ENCODE measurements at regions not wholly inside any gene's neighbourhood (a gene's known extent, or its start where the extent isn't known, plus 50 kb on each side); places are given as distances from the start of the nearest gene placed in this dataset.
"Not testable (repeated sequence)": the region's sequence is repeated elsewhere in the genome, so short reads cannot be mapped to it uniquely, and the experiment has no call there.

DNA sequence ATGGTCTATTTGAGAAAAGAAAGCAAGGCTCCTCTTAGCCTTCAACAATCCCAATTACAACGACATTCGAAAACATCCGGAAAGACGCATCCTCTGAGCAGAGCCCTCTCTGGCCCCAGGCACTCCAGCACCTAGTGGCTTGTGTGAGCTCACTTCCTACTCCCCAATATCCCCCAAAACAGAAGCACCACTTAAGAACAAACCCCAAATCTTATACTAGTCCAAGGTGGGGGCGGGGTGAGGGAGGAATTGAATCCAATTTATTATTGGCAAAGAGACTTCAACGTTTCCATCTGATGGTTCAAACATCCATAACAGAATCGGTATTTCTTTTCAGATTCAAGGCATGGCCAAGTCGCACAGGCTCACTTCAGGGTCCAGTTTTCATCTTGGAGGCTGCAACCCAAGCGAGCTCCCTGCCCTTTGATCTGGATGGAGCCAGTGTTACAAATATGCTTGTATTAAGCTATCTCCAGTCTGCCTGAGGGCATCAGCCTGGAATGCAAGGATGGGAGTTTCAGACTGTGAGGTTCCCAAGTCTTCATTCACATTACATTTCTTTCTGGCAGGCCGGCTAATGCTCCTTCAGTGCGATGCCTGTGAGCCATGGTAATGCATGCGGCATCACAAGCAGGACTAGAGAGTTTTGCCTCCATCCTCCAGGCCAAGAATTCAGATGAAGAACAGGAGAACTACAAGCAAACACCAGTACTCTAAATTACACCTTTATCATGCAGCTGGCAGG lies 132.5 kb upstream of the FOXN3 start:
- Mint-ChIP-seq H3K4me3 (no peak overlapping the region), H3K9me3 (no peaks in the 10 kb centered on the region), H3K36me3 (ENCODE audit: insufficient read depth in 2 of 2) (peaks cover 0 to 4% of the 10 kb centered on the region in 2 donors), H3K27me3 (ENCODE audit: low read depth) (no peaks in the 10 kb centered on the region), H3K4me1 (ENCODE audit: low read depth) (peaks cover 57% of the 10 kb centered on the region), H3K27ac (no peak overlapping the region)
- DNase-seq, result no peak
- ATAC-seq (replicated peaks in 1 of 2), result no peak

DNA sequence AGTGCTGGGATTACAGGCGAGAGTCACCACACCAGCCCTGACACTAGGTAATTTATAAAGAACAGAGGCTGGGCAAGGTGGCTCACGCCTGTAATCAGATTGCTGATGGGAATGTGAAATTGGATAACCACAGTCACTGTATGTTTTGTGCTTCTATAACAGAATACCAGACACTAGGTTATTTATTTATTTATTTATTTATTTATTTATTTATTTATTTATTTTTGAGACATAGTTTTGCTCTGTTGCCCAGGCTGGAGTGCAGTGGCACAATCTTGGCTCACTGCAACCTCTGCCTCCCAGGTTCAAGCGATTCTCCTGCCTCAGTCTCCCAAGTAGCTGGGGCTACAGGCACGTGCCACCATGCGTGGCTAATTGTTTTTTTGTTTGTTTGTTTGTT lies 130.0 kb upstream of the FOXN3 start:
- H3K36me3 Mint-ChIP-seq (ENCODE audit: insufficient read depth in 2 of 2); ATAC-seq (replicated peaks in 1 of 2); H3K9me3 Mint-ChIP-seq; H3K27me3 Mint-ChIP-seq (ENCODE audit: low read depth); H3K27ac Mint-ChIP-seq; H3K4me3 Mint-ChIP-seq; DNase-seq: not testable (repeated sequence)
- peaks cover 51% of the 10 kb centered on the region for H3K4me1 Mint-ChIP-seq (ENCODE audit: low read depth)

DNA sequence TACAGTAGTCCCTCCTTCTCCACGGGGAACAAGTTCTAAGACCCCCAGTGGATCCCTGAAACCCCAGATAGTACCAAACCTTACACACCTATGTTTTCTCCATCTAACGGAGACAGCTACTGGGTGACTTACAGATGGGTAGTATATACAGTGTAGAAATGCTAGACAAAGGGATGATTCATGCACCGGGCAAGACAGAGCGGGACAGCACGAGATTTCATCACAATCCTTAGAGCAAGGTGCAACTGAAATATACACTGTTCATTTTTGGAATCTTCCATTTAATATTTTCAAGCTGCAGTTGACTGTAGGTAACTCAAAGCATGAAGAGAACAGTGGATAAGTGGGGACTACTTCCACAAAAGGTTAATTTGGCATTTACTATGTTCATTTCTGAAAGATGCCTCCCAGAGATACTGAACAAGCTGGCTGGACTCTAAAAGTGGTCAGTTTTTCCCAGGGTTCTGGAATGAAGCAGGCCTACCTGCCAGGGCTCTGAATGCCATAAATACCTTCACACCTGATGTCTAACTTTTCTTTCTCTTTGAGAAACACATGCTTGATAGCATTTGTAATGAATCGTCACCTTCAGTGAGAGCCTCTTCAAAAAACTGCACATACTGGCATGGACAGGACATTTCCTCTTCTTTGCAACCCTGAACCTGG lies 127.7 kb upstream of the FOXN3 start:
- H3K4me1 Mint-ChIP-seq (ENCODE audit: low read depth), result peaks cover 50% of the 10 kb centered on the region
- DNase-seq (no peak), ATAC-seq (replicated peaks in 1 of 2) (no peak)
- H3K36me3 Mint-ChIP-seq (ENCODE audit: insufficient read depth in 2 of 2), result peaks cover 0 to 6% of the 10 kb centered on the region in 2 donors
- no peak overlapping the region for H3K4me3 Mint-ChIP-seq
- H3K9me3 Mint-ChIP-seq, result no peaks in the 10 kb centered on the region
- H3K27ac Mint-ChIP-seq, result peak overlapping the region; percentile 32
- no peaks in the 10 kb centered on the region for H3K27me3 Mint-ChIP-seq (ENCODE audit: low read depth)

DNA sequence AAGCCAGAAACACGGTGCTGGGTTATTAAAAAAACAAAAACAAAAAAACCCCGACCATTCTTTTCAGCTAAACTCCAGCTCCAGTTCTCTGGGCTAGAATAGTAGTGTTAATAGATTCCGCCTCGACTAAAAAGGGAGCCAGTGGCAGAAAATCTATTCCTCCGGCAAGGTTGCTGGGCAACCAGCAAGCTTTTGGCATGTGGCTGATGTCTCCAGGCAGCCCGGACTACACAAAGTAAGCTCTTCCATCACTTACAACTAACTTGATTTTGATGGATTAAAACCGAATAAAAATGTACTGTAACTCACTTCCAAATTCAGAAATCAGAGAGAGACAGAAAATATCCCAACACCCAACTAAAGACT lies 126.4 kb upstream of the FOXN3 start:
- ATAC-seq (replicated peaks in 1 of 2) (no peak), DNase-seq (no peak)
- Mint-ChIP-seq H3K9me3 (no peaks in the 10 kb centered on the region), H3K27me3 (ENCODE audit: low read depth) (no peaks in the 10 kb centered on the region), H3K36me3 (ENCODE audit: insufficient read depth in 2 of 2) (peaks cover 0 to 6% of the 10 kb centered on the region in 2 donors), H3K4me3 (no peak overlapping the region), H3K4me1 (ENCODE audit: low read depth) (peaks cover 55% of the 10 kb centered on the region), H3K27ac (peak overlapping the region; percentile 17)

DNA sequence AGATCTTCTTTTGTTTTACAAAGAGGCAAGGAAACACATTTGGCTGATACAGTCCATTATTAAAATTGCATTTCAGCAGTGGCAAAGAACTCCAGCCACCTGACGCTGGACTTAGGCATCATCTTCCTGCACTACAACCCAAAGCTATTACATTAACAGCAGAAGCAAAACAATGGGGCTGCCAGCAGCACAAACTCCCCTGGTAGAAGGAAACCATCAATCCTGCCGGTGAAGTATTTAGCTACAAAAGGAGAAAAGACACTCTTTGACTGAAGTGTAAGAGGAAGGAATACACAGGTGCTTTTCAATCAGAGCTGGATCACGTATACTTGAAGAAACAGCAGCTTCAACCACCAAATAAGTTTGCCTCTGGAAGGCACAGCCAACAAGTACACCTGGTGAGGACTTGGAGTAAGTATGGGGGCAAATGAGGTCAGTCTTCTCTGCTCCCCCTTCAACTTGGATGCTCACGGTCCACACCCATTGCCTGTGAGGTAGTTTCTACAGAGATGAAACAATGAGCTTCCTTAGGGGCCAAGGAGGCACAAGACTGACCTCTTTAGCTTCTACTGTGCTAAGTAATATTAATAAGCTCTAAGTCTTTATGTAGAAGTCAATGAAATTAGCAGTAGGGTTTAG lies 125.9 kb upstream of the FOXN3 start:
- H3K27ac Mint-ChIP-seq, result no peak overlapping the region
- no peak overlapping the region for H3K4me3 Mint-ChIP-seq
- H3K36me3 Mint-ChIP-seq (ENCODE audit: insufficient read depth in 2 of 2), result peaks cover 0 to 6% of the 10 kb centered on the region in 2 donors
- ATAC-seq (replicated peaks in 1 of 2), result no peak
- no peaks in the 10 kb centered on the region for H3K27me3 Mint-ChIP-seq (ENCODE audit: low read depth)
- H3K9me3 Mint-ChIP-seq, result no peaks in the 10 kb centered on the region
- peaks cover 58% of the 10 kb centered on the region for H3K4me1 Mint-ChIP-seq (ENCODE audit: low read depth)
- DNase-seq, result no peak

DNA sequence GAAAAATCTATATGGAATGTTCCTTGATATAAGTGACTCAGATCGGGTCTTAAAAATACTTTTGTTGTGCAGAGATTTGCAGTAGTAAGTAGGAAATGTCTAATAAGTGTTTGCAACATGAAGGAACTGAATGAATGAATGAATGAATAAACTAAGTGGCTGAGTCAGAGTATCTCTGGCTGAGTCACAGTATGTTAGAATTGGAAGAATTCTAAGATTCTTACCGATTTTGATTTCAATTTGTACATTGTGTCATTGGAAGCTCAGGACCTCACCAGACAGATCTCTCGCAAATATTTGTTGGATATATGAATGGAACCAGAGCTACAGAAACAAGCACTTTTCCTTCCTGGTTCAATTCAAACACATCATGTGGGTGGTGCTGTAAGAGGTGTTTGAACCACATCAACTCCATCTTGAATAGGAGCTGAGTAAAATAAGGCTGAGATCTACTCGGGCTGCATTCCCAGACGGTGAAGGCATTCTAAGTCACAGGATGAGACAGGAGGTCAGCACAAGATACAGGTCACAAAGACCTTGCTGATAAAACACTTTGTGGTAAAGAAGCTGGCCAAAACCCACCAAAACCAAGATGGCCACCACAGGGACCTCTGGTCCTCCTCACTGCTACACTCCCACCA lies 123.9 kb upstream of the FOXN3 start:
- ATAC-seq (replicated peaks in 1 of 2), result no peak
- Mint-ChIP-seq H3K9me3 (no peaks in the 10 kb centered on the region), H3K27me3 (ENCODE audit: low read depth) (no peaks in the 10 kb centered on the region), H3K27ac (no peak overlapping the region), H3K4me3 (no peak overlapping the region), H3K36me3 (ENCODE audit: insufficient read depth in 2 of 2) (peaks cover 2 to 11% of the 10 kb centered on the region in 2 donors), H3K4me1 (ENCODE audit: low read depth) (peaks cover 59% of the 10 kb centered on the region)
- DNase-seq, result no peak

DNA sequence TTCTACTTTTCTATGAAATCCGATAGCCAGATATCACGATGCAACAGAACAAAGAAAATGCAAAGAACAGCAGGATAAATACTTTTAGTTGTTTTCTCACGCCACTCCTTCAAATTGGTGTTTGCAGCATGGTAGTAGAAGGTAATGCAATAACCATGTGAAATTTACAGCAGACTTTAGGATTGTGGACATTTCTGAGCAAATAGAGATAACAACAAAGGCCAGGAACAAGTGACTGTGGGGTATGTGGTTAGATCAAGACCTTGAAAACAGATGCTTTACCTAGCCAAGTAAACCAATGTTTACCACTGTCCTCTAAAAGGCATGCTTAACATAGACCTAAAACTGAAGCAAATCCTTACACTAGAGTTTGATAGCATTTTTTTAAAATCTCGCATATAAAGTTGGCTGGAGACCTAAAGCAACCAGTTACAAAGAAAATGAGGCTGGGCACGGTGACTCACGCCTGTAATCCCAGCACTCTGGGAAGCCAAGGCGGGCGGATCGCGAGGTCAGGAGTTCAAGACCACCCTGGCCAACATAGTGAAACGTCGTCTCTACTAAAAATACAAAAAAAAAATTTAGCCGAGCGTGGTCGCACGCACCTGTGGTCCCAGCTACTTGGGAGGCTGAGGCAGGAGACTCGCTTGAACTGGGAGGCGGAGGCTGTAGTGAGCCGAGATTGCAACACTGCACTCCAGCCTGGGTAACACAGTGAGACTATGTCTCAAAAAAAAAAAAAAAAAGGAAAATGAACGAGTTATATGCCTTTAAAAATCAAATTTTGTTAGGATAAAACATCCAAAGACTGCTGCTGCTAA lies 123.2 kb upstream of the FOXN3 start:
- peaks cover 54% of the 10 kb centered on the region for H3K4me1 Mint-ChIP-seq (ENCODE audit: low read depth)
- H3K27ac Mint-ChIP-seq, result no peak overlapping the region
- DNase-seq (no peak), ATAC-seq (replicated peaks in 1 of 2) (no peak)
- no peaks in the 10 kb centered on the region for H3K9me3 Mint-ChIP-seq
- no peaks in the 10 kb centered on the region for H3K27me3 Mint-ChIP-seq (ENCODE audit: low read depth)
- H3K36me3 Mint-ChIP-seq (ENCODE audit: insufficient read depth in 2 of 2), result peaks cover 2 to 14% of the 10 kb centered on the region in 2 donors
- no peak overlapping the region for H3K4me3 Mint-ChIP-seq

DNA sequence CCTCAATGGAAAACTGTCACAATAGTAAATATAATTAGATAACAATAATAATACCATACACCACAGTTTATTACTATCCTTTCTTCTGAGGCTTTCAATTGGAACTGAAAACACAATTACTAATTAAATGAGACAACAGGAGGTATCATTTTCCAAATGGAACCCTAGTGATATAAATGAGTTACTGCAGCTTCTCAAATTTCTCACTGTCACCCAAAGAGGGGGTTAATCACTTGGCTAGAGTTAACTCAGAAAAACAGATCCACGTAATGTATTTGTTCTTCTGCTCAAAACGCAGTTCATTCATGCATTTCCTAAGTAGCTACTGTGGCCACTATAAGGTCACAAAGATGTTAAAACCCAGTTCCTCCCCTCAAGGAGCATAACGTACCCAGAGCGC lies 120.9 kb upstream of the FOXN3 start:
- Mint-ChIP-seq H3K27me3 (ENCODE audit: low read depth) (no peaks in the 10 kb centered on the region), H3K9me3 (no peaks in the 10 kb centered on the region), H3K4me3 (no peak overlapping the region), H3K4me1 (ENCODE audit: low read depth) (peaks cover 43% of the 10 kb centered on the region), H3K27ac (no peak overlapping the region), H3K36me3 (ENCODE audit: insufficient read depth in 2 of 2) (peaks cover 2 to 17% of the 10 kb centered on the region in 2 donors)
- no peak for DNase-seq
- ATAC-seq (replicated peaks in 1 of 2), result no peak

DNA sequence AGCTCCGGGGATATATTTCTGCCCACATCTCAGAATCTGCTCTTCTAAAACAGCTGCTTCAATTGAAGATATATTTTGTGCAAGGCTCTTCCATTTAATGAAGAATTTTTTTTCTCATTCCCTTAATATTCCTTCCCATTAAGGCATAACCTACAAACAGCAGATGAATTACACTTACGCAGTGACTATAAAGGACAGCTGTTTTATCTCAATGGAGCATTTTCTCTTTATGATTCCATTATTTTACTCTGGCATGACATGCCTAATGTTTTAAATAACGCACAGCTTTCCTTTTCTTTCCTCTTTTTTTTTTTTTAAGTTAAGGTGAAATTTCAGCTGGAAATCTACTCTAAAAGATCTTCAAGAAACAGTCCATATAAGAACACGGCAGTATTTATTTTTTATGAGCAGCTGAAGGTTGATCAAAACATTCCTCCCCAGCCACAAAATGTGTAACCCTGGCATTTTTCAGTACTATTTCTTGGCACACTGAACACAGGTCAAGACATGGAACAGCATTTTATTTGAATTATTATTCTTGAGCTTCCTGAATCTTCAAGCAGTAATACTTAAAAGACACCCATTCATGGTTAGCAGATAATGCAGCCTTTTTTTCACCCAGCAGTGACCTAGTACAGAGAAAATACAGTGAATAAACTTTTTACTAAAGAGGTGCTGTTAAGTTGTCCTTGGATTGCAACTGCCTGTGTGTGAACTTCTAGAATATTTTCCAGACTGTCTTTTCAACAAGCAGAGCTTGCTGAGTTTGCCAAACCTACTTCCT lies 118.1 kb upstream of the FOXN3 start:
- Mint-ChIP-seq H3K4me3 (no peak overlapping the region), H3K36me3 (ENCODE audit: insufficient read depth in 2 of 2) (peaks cover 4 to 14% of the 10 kb centered on the region in 2 donors), H3K9me3 (peaks cover 2 to 3% of the 10 kb centered on the region in 2 donors), H3K27ac (peak overlapping the region; percentile 29), H3K27me3 (ENCODE audit: low read depth) (no peaks in the 10 kb centered on the region), H3K4me1 (ENCODE audit: low read depth) (peaks cover 24% of the 10 kb centered on the region)
- ATAC-seq (replicated peaks in 1 of 2) (no peak), DNase-seq (no peak)

DNA sequence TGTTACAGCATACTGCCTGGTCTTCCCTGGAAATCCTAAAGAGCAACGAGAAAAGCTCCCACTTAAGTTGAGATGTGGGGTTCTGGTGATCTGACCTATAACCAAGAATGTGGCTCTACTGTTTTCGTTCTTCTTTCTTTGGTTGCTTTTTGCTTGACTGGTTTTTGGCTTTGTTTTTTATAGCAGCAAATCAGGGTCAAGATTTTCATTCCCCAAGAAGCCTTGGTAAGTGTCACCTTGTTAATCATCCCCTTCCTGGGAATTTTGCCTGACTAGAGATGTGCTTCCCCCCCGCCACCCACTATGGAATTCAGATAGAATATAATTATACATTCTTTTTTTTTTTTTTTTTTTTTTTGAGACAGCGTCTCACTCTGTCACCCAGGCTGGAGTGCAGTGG lies 116.7 kb upstream of the FOXN3 start:
- Mint-ChIP-seq H3K9me3 (peaks cover 2 to 3% of the 10 kb centered on the region in 2 donors), H3K36me3 (ENCODE audit: insufficient read depth in 2 of 2) (peaks cover 5 to 18% of the 10 kb centered on the region in 2 donors), H3K4me1 (ENCODE audit: low read depth) (peaks cover 16% of the 10 kb centered on the region), H3K27ac (no peak overlapping the region), H3K27me3 (ENCODE audit: low read depth) (no peaks in the 10 kb centered on the region), H3K4me3 (no peak overlapping the region)
- no peak for ATAC-seq (replicated peaks in 1 of 2)
- no peak for DNase-seq

DNA sequence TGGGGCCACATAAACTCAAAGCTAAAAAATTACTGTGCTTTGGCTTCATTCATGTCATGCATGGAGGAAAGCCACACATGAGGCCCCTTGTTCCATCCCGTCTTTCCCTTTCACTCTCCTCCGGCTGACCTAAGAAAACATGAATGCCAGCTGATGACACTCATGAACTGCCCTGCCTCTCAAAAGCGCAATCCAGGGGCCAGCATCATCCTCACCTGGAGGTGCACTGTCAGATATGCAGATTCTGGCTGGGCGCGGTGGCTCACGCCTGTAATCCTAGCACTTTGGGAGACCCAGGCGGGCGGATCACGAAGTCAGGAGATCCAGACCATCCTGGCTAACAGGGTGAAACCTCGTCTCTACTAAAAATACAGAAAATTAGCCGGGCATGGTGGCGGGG lies 116.1 kb upstream of the FOXN3 start:
- Mint-ChIP-seq H3K4me3 (no peak overlapping the region), H3K27me3 (ENCODE audit: low read depth) (no peaks in the 10 kb centered on the region), H3K27ac (no peak overlapping the region), H3K4me1 (ENCODE audit: low read depth) (peaks cover 15% of the 10 kb centered on the region), H3K36me3 (ENCODE audit: insufficient read depth in 2 of 2) (peaks cover 5 to 18% of the 10 kb centered on the region in 2 donors), H3K9me3 (peaks cover 2 to 3% of the 10 kb centered on the region in 2 donors)
- ATAC-seq (replicated peaks in 1 of 2) (no peak), DNase-seq (no peak)
